ENCODE measurements at regions not wholly inside any gene's neighbourhood (a gene's known extent, or its start where the extent isn't known, plus 50 kb on each side); places are given as distances from the start of the nearest gene placed in this dataset.

- TF ChIP-seq NFYB (CRISPR knock-in tag; conservative IDR thresholded peaks at IDR 0.05; ENCODE audit: low read depth) (no peak), ZBTB43 (CRISPR knock-in tag; IDR thresholded peaks at IDR 0.05) (no peak), TEAD1 (CRISPR knock-in tag; IDR thresholded peaks at IDR 0.05) (no peak), RORB (CRISPR knock-in tag; IDR thresholded peaks at IDR 0.05) (no peak), PRDM15 (CRISPR knock-in tag; IDR thresholded peaks at IDR 0.05) (no peak), NFATC4 (CRISPR knock-in tag; IDR thresholded peaks at IDR 0.05) (no peak), E2F1 (CRISPR knock-in tag; IDR thresholded peaks at IDR 0.05) (no peak), ZNF232 (CRISPR knock-in tag; IDR thresholded peaks at IDR 0.05) (no peak), FOXP1 (CRISPR knock-in tag; IDR thresholded peaks at IDR 0.05; ENCODE audit: borderline replicate concordance) (no peak), ZNF138 (CRISPR knock-in tag; conservative IDR thresholded peaks at IDR 0.05) (no peak), USF2 (CRISPR knock-in tag; IDR thresholded peaks at IDR 0.05) (no peak), ETV6 (CRISPR knock-in tag; IDR thresholded peaks at IDR 0.05) (no peak)
Observed at GRCh38 chr5:173524136-173524535, 92.3 kb downstream of the BOD1 start.

GRCh38 chr5:173523388-173523787 lies 93.1 kb downstream of the BOD1 start:
- H3K27me3 Mint-ChIP-seq (ENCODE audit: low read depth): no peaks in the 10 kb centered on the region; the same call in 1 of the 2 replicates
- ATAC-seq (no peak), DNase-seq (ENCODE audit: low spot score) (no peak)
- TF ChIP-seq FOXK1 (CRISPR knock-in tag; IDR thresholded peaks at IDR 0.05) (no peak), PREB (CRISPR knock-in tag; IDR thresholded peaks at IDR 0.05; ENCODE audit: borderline replicate concordance) (no peak), MYBL2 (CRISPR knock-in tag; IDR thresholded peaks at IDR 0.05) (no peak), ZNF317 (CRISPR knock-in tag; IDR thresholded peaks at IDR 0.05; ENCODE audit: borderline replicate concordance, low read depth) (no peak)
- H3K36me3 Mint-ChIP-seq: peaks cover 17% of the 10 kb centered on the region
- CTCF ChIA-PET: no interaction called here
- no peak overlapping the region for H3K27ac Mint-ChIP-seq
- no peak overlapping the region for H3K4me3 Mint-ChIP-seq
- POLR2A ChIA-PET: no interaction called here
- peaks cover 10% of the 10 kb centered on the region for H3K4me1 Mint-ChIP-seq
- H3K9me3 Mint-ChIP-seq: peaks cover 22% of the 10 kb centered on the region

More at GRCh38 chr5:173524136-173524535, 92.3 kb downstream of the BOD1 start:
- H3K9me3 Mint-ChIP-seq: peaks cover 22% of the 10 kb centered on the region
- CTCF ChIA-PET: no interaction called here
- H3K4me1 Mint-ChIP-seq: peaks cover 3% of the 10 kb centered on the region
- H3K27ac Mint-ChIP-seq: no peak overlapping the region
- no peak overlapping the region for H3K4me3 Mint-ChIP-seq
- ATAC-seq (no peak), DNase-seq (ENCODE audit: low spot score) (no peak)
- POLR2A ChIA-PET: no interaction called here
- H3K27me3 Mint-ChIP-seq (ENCODE audit: low read depth): no peaks in the 10 kb centered on the region; the same call in 1 of the 2 replicates
- peaks cover 16% of the 10 kb centered on the region for H3K36me3 Mint-ChIP-seq

Data from WTC11 (cell line).